ENCODE measurements at regions not wholly inside any gene's neighbourhood (a gene's known extent, or its start where the extent isn't known, plus 50 kb on each side); places are given as distances from the start of the nearest gene placed in this dataset.

GRCh38 chr4:17320046-17320445 is 191.8 kb downstream of the QDPR start:
- TF ChIP-seq TAF1 (IDR thresholded peaks at IDR 0.05; ENCODE audit: low read depth) (no peak), REST (IDR thresholded peaks at IDR 0.05; ENCODE audit: low read depth) (no peak), USF1 (IDR thresholded peaks at IDR 0.05) (no peak), EGR1 (IDR thresholded peaks at IDR 0.05) (no peak), CEBPB (IDR thresholded peaks at IDR 0.05) (no peak)

Data from Ishikawa (cell line).